ENCODE measurements at regions not wholly inside any gene's neighbourhood (a gene's known extent, or its start where the extent isn't known, plus 50 kb on each side); places are given as distances from the start of the nearest gene placed in this dataset.

- no peak for DNase-seq
These were observed 265.3 kb downstream of the TBL1XR1 start for GRCh38 chr3:176931991-176932390.

- DNase-seq = no peak
These were observed 266.3 kb downstream of the TBL1XR1 start for GRCh38 chr3:176930942-176931341.

- no peak for DNase-seq
These were observed 268.7 kb downstream of the TBL1XR1 start for GRCh38 chr3:176928582-176928931.

- no peak for DNase-seq
These were observed 269.3 kb downstream of the TBL1XR1 start for GRCh38 chr3:176927706-176928581.

- no peak for DNase-seq
These were observed 270.0 kb downstream of the TBL1XR1 start for GRCh38 chr3:176927280-176927679.

- no peak for DNase-seq
These were observed 270.6 kb downstream of the TBL1XR1 start for GRCh38 chr3:176926688-176927087.

GRCh38 chr3:176926034-176926433 lies 271.2 kb downstream of the TBL1XR1 start:
- no peak for DNase-seq

- DNase-seq = peak; percentile 87
These were observed 276.5 kb downstream of the TBL1XR1 start for GRCh38 chr3:176920766-176921160.

- peak; percentile 83 for DNase-seq
These were observed 277.2 kb downstream of the TBL1XR1 start for GRCh38 chr3:176919836-176920765.

- peak; percentile 52 for DNase-seq
These were observed 280.5 kb downstream of the TBL1XR1 start for GRCh38 chr3:176916777-176917176.

GRCh38 chr3:176914764-176915163 lies 282.5 kb downstream of the TBL1XR1 start:
- DNase-seq = no peak

- DNase-seq = no peak
These were observed 285.7 kb downstream of the TBL1XR1 start for GRCh38 chr3:176911579-176911978.

GRCh38 chr3:176909044-176909443 lies 288.2 kb downstream of the TBL1XR1 start:
- DNase-seq = no peak

GRCh38 chr3:176906046-176906905 lies 291.0 kb downstream of the TBL1XR1 start:
- peak; percentile 55 for DNase-seq

- no peak for DNase-seq
These were observed 292.0 kb downstream of the TBL1XR1 start for GRCh38 chr3:176905331-176905730.

- no peak for DNase-seq
These were observed 292.8 kb downstream of the TBL1XR1 start for GRCh38 chr3:176904506-176904905.

GRCh38 chr3:176896640-176897039 lies 300.6 kb downstream of the TBL1XR1 start:
- DNase-seq = no peak

GRCh38 chr3:176896165-176896564 lies 301.1 kb downstream of the TBL1XR1 start:
- DNase-seq = no peak

- no peak for DNase-seq
These were observed 317.6 kb downstream of the TBL1XR1 start for GRCh38 chr3:176879710-176880109.

- DNase-seq = no peak
These were observed 324.0 kb downstream of the TBL1XR1 start for GRCh38 chr3:176873261-176873660.

GRCh38 chr3:176872771-176873209 lies 324.5 kb downstream of the TBL1XR1 start:
- no peak for DNase-seq

GRCh38 chr3:176870451-176870850 lies 326.8 kb downstream of the TBL1XR1 start:
- DNase-seq = no peak
